COLO668 (cell line): ENCODE measurements at regions not wholly inside any gene's neighbourhood (a gene's known extent, or its start where the extent isn't known, plus 50 kb on each side); places are given as distances from the start of the nearest gene placed in this dataset.

ENCODE experiments used
- DNase-seq: peaks from one replicate; lab custom pipeline; 2025; ENCODE audit not compliant: unreplicated experiment; lab: John Stamatoyannopoulos, UW

GRCh38 chr20:60466687-60467022, 508.4 kb downstream of the CDH26 start:
- DNase-seq, result no peak

- no peak for DNase-seq
These were observed 508.9 kb downstream of the CDH26 start for GRCh38 chr20:60467078-60467477.

GRCh38 chr20:60467771-60468170, 509.5 kb downstream of the CDH26 start:
- no peak for DNase-seq

GRCh38 chr20:60469829-60470228, 511.6 kb downstream of the CDH26 start:
- DNase-seq, result no peak

GRCh38 chr20:60470366-60470765, 512.1 kb downstream of the CDH26 start:
- no peak for DNase-seq

GRCh38 chr20:60473211-60473610, 515.0 kb downstream of the CDH26 start:
- no peak for DNase-seq

- no peak for DNase-seq
These were observed 516.2 kb downstream of the CDH26 start for GRCh38 chr20:60474385-60474910.

GRCh38 chr20:60476045-60476444, 517.8 kb downstream of the CDH26 start:
- DNase-seq, result no peak

- DNase-seq, result no peak
These were observed 519.7 kb downstream of the CDH26 start for GRCh38 chr20:60477958-60478357.

GRCh38 chr20:60478533-60478932, 520.3 kb downstream of the CDH26 start:
- DNase-seq, result no peak

- DNase-seq, result no peak
These were observed 522.9 kb downstream of the CDH26 start for GRCh38 chr20:60480950-60481742.

GRCh38 chr20:60481743-60482133, 523.5 kb downstream of the CDH26 start:
- no peak for DNase-seq

- no peak for DNase-seq
These were observed 524.2 kb downstream of the CDH26 start for GRCh38 chr20:60482221-60483008.

- DNase-seq, result no peak
These were observed 525.1 kb downstream of the CDH26 start for GRCh38 chr20:60483371-60483770.

GRCh38 chr20:60484316-60484715, 526.1 kb downstream of the CDH26 start:
- no peak for DNase-seq

- no peak for DNase-seq
These were observed 527.0 kb downstream of the CDH26 start for GRCh38 chr20:60485012-60485760.

- DNase-seq, result no peak
These were observed 528.1 kb downstream of the CDH26 start for GRCh38 chr20:60486315-60486714.

GRCh38 chr20:60486937-60487336, 528.7 kb downstream of the CDH26 start:
- no peak for DNase-seq

GRCh38 chr20:60490217-60491050, 532.2 kb downstream of the CDH26 start:
- no peak for DNase-seq

- DNase-seq, result no peak
These were observed 532.9 kb downstream of the CDH26 start for GRCh38 chr20:60491051-60491581.
